CD14-positive monocyte (primary cell): ENCODE measurements at regions not wholly inside any gene's neighbourhood (a gene's known extent, or its start where the extent isn't known, plus 50 kb on each side); places are given as distances from the start of the nearest gene placed in this dataset.

Experiments
- DNase-seq, 3 donors: peaks; one replicate each; pipeline ENCODE4 v3.0.0-alpha.2; 2011 to 2022
- H2AFZ ChIP-seq: 2 replicates; pipeline ENCODE4 v1.6.0; 2012; ENCODE audit warnings: mild to moderate bottlenecking, low read depth, low read length, inconsistent platforms; ENCODE audit not compliant: insufficient read depth, poor library complexity, severe bottlenecking
- H3K27ac ChIP-seq, 2 donors: 1 replicate in 1 of 2; 2 replicates in 1 of 2; pipeline ENCODE4 v1.5.1; 2012 to 2013; ENCODE audit warnings: low read length in 2 of 2, control low read depth in 1 of 2, inconsistent platforms in 1 of 2, low read depth in 1 of 2, mild to moderate bottlenecking in 1 of 2
- H3K27me3 ChIP-seq, 2 donors: one replicate each; pipeline versions ENCODE4 v1.6.0 to v1.6.1; 2011 to 2013; ENCODE audit warnings: low read length in 2 of 2; ENCODE audit not compliant: control insufficient read depth in 2 of 2, insufficient read depth in 2 of 2
- H3K36me3 ChIP-seq, 2 donors: replicated peaks in 1 of 2; 1 replicate in 1 of 2; 2 replicates in 1 of 2; pipeline versions ENCODE4 v1.5.1 to v1.6.1; 2012 to 2013; ENCODE audit warnings: low read length in 2 of 2, control low read depth in 1 of 2, inconsistent platforms in 1 of 2, mild to moderate bottlenecking in 1 of 2; ENCODE audit not compliant: insufficient read depth in 2 of 2, control insufficient read depth in 1 of 2
- H3K4me1 ChIP-seq, 2 donors: 1 replicate in 1 of 2; 2 replicates in 1 of 2; pipeline versions ENCODE4 v1.5.1 to v1.6.1; 2012 to 2013; ENCODE audit warnings: low read length in 2 of 2, control low read depth in 1 of 2, inconsistent platforms in 1 of 2, mild to moderate bottlenecking in 1 of 2, moderate library complexity in 1 of 2; ENCODE audit not compliant: insufficient read depth in 2 of 2, control insufficient read depth in 1 of 2
- H3K4me2 ChIP-seq: replicated peaks from 2 replicates; pipeline ENCODE3; 2012; ENCODE audit warnings: low read length, moderate library complexity, mild to moderate bottlenecking; ENCODE audit not compliant: poor library complexity, severe bottlenecking; ENCODE audit errors: extremely low read depth
- H3K4me3 ChIP-seq, 3 experiments: fragments of 200-600 bp in 1 of 3; sonication (generic) in 1 of 3; replicated peaks in 1 of 3; 1 replicate in 2 of 3; 2 replicates in 1 of 3; pipeline ENCODE4 v1.5.1; 2011 to 2013; ENCODE audit warnings: low read length in 3 of 3, mild to moderate bottlenecking in 3 of 3, control low read depth in 2 of 3, low read depth in 2 of 3, inconsistent platforms in 1 of 3, moderate library complexity in 1 of 3
- H3K79me2 ChIP-seq: 2 replicates; pipeline ENCODE4 v1.6.0; 2012; ENCODE audit warnings: mild to moderate bottlenecking, control low read depth, inconsistent platforms, low read length, moderate library complexity; ENCODE audit not compliant: insufficient read depth
- H3K9ac ChIP-seq: 2 replicates; pipeline ENCODE4 v1.6.0; 2017; ENCODE audit warnings: low read length, mild to moderate bottlenecking; ENCODE audit not compliant: insufficient read depth, poor library complexity, severe bottlenecking
- H3K9me3 ChIP-seq, 2 donors: replicated peaks in 1 of 2; 1 replicate in 1 of 2; 2 replicates in 1 of 2; pipeline versions ENCODE4 v1.5.1 to v1.6.1; 2012 to 2013; ENCODE audit warnings: low read length in 2 of 2, control low read depth in 1 of 2; ENCODE audit not compliant: control insufficient read depth in 1 of 2, insufficient read depth in 1 of 2
- H4K20me1 ChIP-seq: 2 replicates; pipeline ENCODE4 v1.6.0; 2012; ENCODE audit warnings: mild to moderate bottlenecking, low read length, control low read depth, moderate library complexity; ENCODE audit not compliant: insufficient read depth
- H3K27ac Mint-ChIP-seq, 7 donors: one replicate each; pipeline ENCODE4 v1.8.0; 2020; ENCODE audit warnings: mild to moderate bottlenecking in 7 of 7, mixed read lengths in 7 of 7, moderate library complexity in 6 of 7, inconsistent platforms in 2 of 7
- H3K27me3 Mint-ChIP-seq, 3 donors: one replicate each; pipeline ENCODE4 v1.8.0; 2021 to 2022; ENCODE audit warnings: low read depth in 3 of 3, mild to moderate bottlenecking in 3 of 3, mixed read lengths in 3 of 3, moderate library complexity in 3 of 3, inconsistent platforms in 1 of 3
- H3K36me3 Mint-ChIP-seq, 2 donors: one replicate each; pipeline ENCODE4 v1.8.0; 2020; ENCODE audit warnings: mixed read lengths in 2 of 2, inconsistent platforms in 1 of 2, mild to moderate bottlenecking in 1 of 2
- H3K4me1 Mint-ChIP-seq: one replicate; pipeline ENCODE4 v1.8.0; 2020; ENCODE audit warnings: mild to moderate bottlenecking, mixed read lengths
- H3K4me3 Mint-ChIP-seq, 2 donors: one replicate each; pipeline ENCODE4 v1.8.0; 2020; ENCODE audit warnings: mild to moderate bottlenecking in 2 of 2, mixed read lengths in 2 of 2, moderate library complexity in 1 of 2
- H3K9me3 Mint-ChIP-seq, 7 donors: one replicate each; pipeline ENCODE4 v1.8.0; 2020 to 2022; ENCODE audit warnings: mixed read lengths in 7 of 7, mild to moderate bottlenecking in 6 of 7, moderate library complexity in 6 of 7, inconsistent platforms in 2 of 7
- CTCF ChIP-seq: fragments of 200-600 bp; IDR thresholded peaks from one replicate; pipeline ENCODE4 v1.8.0; 2022; ENCODE audit warnings: antibody characterized with exemption, mild to moderate bottlenecking
- WGBS: methylation state at CpG from one replicate; pipeline ENCODE4 v1.1.5; 2013; ENCODE audit warnings: missing lambda C conversion rate; ENCODE audit not compliant: insufficient coverage; 5-methylcytosine and 5-hydroxymethylcytosine counted together
- intact Hi-C, 2 donors: fragments of 100-400 bp; cut with micrococcal nuclease; formaldehyde crosslinking; loops; one replicate each; pipeline versions ENCODE4 v1.15.0 to v1.15.1; 2023

GRCh38 chr3:168820810-168821415 lies 725.2 kb upstream of the GOLIM4 start:
- Histone ChIP-seq H2AFZ (no peak overlapping the region), H3K4me1 (no peaks in the 10 kb centered on the region), H3K4me2 (no peak overlapping the region), H3K4me3 (no peak overlapping the region), H3K27me3 (no peaks in the 10 kb centered on the region), H3K9ac (no peak overlapping the region), H3K36me3 (no peaks in the 10 kb centered on the region), H4K20me1 (no peaks in the 10 kb centered on the region), H3K27ac (no peak overlapping the region), H3K9me3 (no peaks in the 10 kb centered on the region), H3K79me2 (no peaks in the 10 kb centered on the region)
- H3K36me3 Mint-ChIP-seq = no peaks in the 10 kb centered on the region
- DNase-seq = no peak
- no peak overlapping the region for H3K27ac Mint-ChIP-seq
- peaks cover 0 to 4% (median 0%) of the 10 kb centered on the region in 3 donors for H3K27me3 Mint-ChIP-seq
- H3K9me3 Mint-ChIP-seq = peaks cover 0 to 5% (median 0%) of the 10 kb centered on the region in 7 donors
- H3K4me1 Mint-ChIP-seq = peaks cover 7% of the 10 kb centered on the region
- WGBS = 94% methylated on average over 6 of the region's 8 CpGs
- intact Hi-C loops = no loop called here
- H3K4me3 Mint-ChIP-seq = no peak overlapping the region
- TF ChIP-seq CTCF = no peak

- intact Hi-C loops = no loop called here
- Mint-ChIP-seq H3K4me3 (no peak overlapping the region), H3K27me3 (no peaks in the 10 kb centered on the region), H3K36me3 (no peaks in the 10 kb centered on the region), H3K9me3 (peaks cover 0 to 5% (median 0%) of the 10 kb centered on the region in 7 donors), H3K27ac (no peak overlapping the region), H3K4me1 (no peaks in the 10 kb centered on the region)
- no peak for DNase-seq
- H3K4me3 ChIP-seq = no peak overlapping the region
- no peak overlapping the region for H3K27ac ChIP-seq
- WGBS = 100% methylated on average over 3 of the region's 4 CpGs
- no peaks in the 10 kb centered on the region for H3K9me3 ChIP-seq
- H2AFZ ChIP-seq = no peak overlapping the region
- H3K27me3 ChIP-seq = no peaks in the 10 kb centered on the region
- TF ChIP-seq CTCF = no peak
- H3K4me2 ChIP-seq = no peak overlapping the region
- no peaks in the 10 kb centered on the region for H3K36me3 ChIP-seq
- H3K79me2 ChIP-seq = no peaks in the 10 kb centered on the region
- H3K9ac ChIP-seq = no peak overlapping the region
- H4K20me1 ChIP-seq = no peaks in the 10 kb centered on the region
- no peaks in the 10 kb centered on the region for H3K4me1 ChIP-seq
Observed at GRCh38 chr3:168817177-168817576, 721.5 kb upstream of the GOLIM4 start.
